Peyer's patch (tissue), 4 donors: ENCODE measurements at regions not wholly inside any gene's neighbourhood (a gene's known extent, or its start where the extent isn't known, plus 50 kb on each side); places are given as distances from the start of the nearest gene placed in this dataset.

Source experiments
- POLR2A ChIP-seq, 2 donors: fragments of 450-650 bp; IDR thresholded peaks; one replicate each; pipeline ENCODE4 v1.5.1; 2017; ENCODE audit warnings: antibody characterized with exemption in 2 of 2, mild to moderate bottlenecking in 2 of 2, moderate library complexity in 2 of 2
- TF ChIP-seq, protein P1 (sequence below), 6 experiments: fragments of 450-650 bp in 4 of 6; fragments of 200-600 bp in 2 of 6; sonication (generic) in 1 of 6; IDR thresholded peaks; one replicate each; pipeline ENCODE4 v1.5.1; 2017 to 2019; ENCODE audit warnings: antibody characterized with exemption in 6 of 6, mild to moderate bottlenecking in 3 of 6, moderate library complexity in 1 of 6

DNA sequence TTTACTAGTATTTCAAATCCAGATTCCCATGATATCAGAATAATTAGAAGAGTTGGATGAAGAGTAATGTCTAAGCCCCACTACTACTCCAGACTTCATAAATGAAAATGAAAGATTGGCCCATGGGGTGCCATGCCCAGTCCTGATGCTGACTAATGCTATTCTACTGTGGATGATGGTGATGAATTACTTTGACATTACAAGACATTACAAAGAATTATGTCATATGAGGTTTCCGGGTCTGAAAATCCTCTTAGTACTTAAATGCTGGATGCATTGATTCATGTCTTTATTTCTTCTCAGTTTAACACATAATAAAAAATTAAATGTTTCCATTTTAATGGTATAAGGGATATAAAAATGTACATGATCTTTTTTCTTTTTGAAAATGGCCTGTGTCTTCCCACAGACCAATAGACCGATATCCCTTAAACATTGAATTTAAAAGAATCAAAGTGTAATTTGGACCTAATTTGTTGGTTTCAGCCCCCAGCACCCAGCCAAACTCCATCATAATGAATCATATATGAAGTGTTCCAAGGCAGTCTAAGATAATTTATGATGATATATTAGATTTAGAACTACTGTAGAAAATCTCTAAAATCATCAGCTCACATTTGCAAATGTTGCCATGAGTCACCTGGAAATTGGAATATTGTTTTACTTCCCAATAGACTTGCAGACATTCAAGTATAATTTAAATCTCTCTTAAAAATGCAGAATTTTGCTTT is 223.6 kb upstream of the SGCD start:
- TF ChIP-seq, protein P1, sequence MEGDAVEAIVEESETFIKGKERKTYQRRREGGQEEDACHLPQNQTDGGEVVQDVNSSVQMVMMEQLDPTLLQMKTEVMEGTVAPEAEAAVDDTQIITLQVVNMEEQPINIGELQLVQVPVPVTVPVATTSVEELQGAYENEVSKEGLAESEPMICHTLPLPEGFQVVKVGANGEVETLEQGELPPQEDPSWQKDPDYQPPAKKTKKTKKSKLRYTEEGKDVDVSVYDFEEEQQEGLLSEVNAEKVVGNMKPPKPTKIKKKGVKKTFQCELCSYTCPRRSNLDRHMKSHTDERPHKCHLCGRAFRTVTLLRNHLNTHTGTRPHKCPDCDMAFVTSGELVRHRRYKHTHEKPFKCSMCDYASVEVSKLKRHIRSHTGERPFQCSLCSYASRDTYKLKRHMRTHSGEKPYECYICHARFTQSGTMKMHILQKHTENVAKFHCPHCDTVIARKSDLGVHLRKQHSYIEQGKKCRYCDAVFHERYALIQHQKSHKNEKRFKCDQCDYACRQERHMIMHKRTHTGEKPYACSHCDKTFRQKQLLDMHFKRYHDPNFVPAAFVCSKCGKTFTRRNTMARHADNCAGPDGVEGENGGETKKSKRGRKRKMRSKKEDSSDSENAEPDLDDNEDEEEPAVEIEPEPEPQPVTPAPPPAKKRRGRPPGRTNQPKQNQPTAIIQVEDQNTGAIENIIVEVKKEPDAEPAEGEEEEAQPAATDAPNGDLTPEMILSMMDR (IDR thresholded peaks at IDR 0.05) = no peak
- no peak for TF ChIP-seq POLR2A (IDR thresholded peaks at IDR 0.05)
